Neural progenitor cell (in vitro differentiated cells): ENCODE measurements at regions not wholly inside any gene's neighbourhood (a gene's known extent, or its start where the extent isn't known, plus 50 kb on each side); places are given as distances from the start of the nearest gene placed in this dataset.

ENCODE experiments used
- DNase-seq: peaks from one replicate; pipeline ENCODE4 v3.0.0-alpha.2; 2016; ENCODE audit warnings: low spot score
- H2AFZ ChIP-seq: fragments of 200-600 bp; sonication (generic); replicated peaks from 2 replicates; pipeline ENCODE4 v1.6.1; 2016; ENCODE audit warnings: antibody characterized with exemption
- H3F3A ChIP-seq: fragments of 200-600 bp; sonication (generic); 2 replicates; pipeline ENCODE4 v1.6.1; 2016; ENCODE audit warnings: antibody characterized with exemption, low read depth
- H3K27ac ChIP-seq: fragments of 200-600 bp; sonication (generic); 2 replicates; pipeline ENCODE4 v1.5.1; 2016; ENCODE audit warnings: mild to moderate bottlenecking
- H3K27me3 ChIP-seq: fragments of 200-600 bp; sonication (generic); 2 replicates; pipeline ENCODE4 v1.6.1; 2016; ENCODE audit warnings: mild to moderate bottlenecking, moderate library complexity
- H3K36me3 ChIP-seq: fragments of 200-600 bp; sonication (generic); 2 replicates; pipeline ENCODE4 v1.5.1; 2016
- H3K4me1 ChIP-seq: fragments of 200-600 bp; sonication (generic); 2 replicates; pipeline ENCODE4 v1.6.1; 2016; ENCODE audit warnings: mixed run types
- H3K4me2 ChIP-seq: fragments of 200-600 bp; sonication (generic); 2 replicates; pipeline ENCODE4 v1.6.1; 2016
- H3K4me3 ChIP-seq: fragments of 200-600 bp; sonication (generic); 2 replicates; pipeline ENCODE4 v1.5.1; 2016
- H3K79me2 ChIP-seq: fragments of 200-600 bp; sonication (generic); 2 replicates; pipeline ENCODE4 v1.6.1; 2016; ENCODE audit warnings: low read depth
- H3K9ac ChIP-seq: fragments of 200-600 bp; sonication (generic); 2 replicates; pipeline ENCODE4 v1.6.1; 2016
- H3K9me3 ChIP-seq: fragments of 200-600 bp; sonication (generic); 2 replicates; pipeline ENCODE4 v1.5.1; 2016; ENCODE audit warnings: low read depth
- H4K20me1 ChIP-seq: fragments of 200-600 bp; sonication (generic); 2 replicates; pipeline ENCODE4 v1.6.1; 2016; ENCODE audit warnings: low read depth
- H3K27ac Mint-ChIP-seq: 3 replicates; pipeline ENCODE4 v1.8.0; 2021; ENCODE audit warnings: mixed read lengths
- H3K27me3 Mint-ChIP-seq: 2 replicates; pipeline ENCODE4 v1.8.0; 2022; ENCODE audit warnings: low read depth, mild to moderate bottlenecking, inconsistent platforms, moderate library complexity, mixed read lengths; ENCODE audit not compliant: insufficient read depth
- H3K36me3 Mint-ChIP-seq: 3 replicates; pipeline ENCODE4 v1.8.0; 2021; ENCODE audit warnings: mixed read lengths
- H3K4me1 Mint-ChIP-seq: 3 replicates; pipeline ENCODE4 v1.8.0; 2021; ENCODE audit warnings: mixed read lengths
- H3K4me3 Mint-ChIP-seq: 3 replicates; pipeline ENCODE4 v1.8.0; 2021; ENCODE audit warnings: mild to moderate bottlenecking, moderate library complexity, mixed read lengths
- H3K9me3 Mint-ChIP-seq: 3 replicates; pipeline ENCODE4 v1.8.0; 2020; ENCODE audit warnings: mixed read lengths
- CTCF ChIP-seq: fragments of 200-600 bp; sonication (generic); IDR thresholded peaks from 2 replicates; pipeline ENCODE4 v1.5.1; 2017; ENCODE audit warnings: antibody characterized with exemption, mild to moderate bottlenecking
- EZH2 ChIP-seq: fragments of 200-600 bp; sonication (generic); IDR thresholded peaks from 2 replicates; pipeline ENCODE4 v1.6.1; 2017; ENCODE audit warnings: antibody characterized with exemption, mild to moderate bottlenecking, moderate library complexity
- EZH2phosphoT487 ChIP-seq: fragments of 200-600 bp; sonication (generic); IDR thresholded peaks from 2 replicates; pipeline ENCODE4 v1.6.1; 2017; ENCODE audit warnings: antibody characterized with exemption

- H2AFZ ChIP-seq: no peak overlapping the region
- H3K4me1 ChIP-seq: no peaks in the 10 kb centered on the region
- DNase-seq: peak; percentile 30
- no peak overlapping the region for H3K4me3 ChIP-seq
- H3K36me3 Mint-ChIP-seq: no peaks in the 10 kb centered on the region
- no peak overlapping the region for H3K4me2 ChIP-seq
- H3K9ac ChIP-seq: no peak overlapping the region
- TF ChIP-seq CTCF (no peak), EZH2phosphoT487 (no peak), EZH2 (no peak)
- H3K27ac ChIP-seq: no peak overlapping the region
- no peaks in the 10 kb centered on the region for H3K36me3 ChIP-seq
- H3K4me1 Mint-ChIP-seq: peaks cover 7% of the 10 kb centered on the region
- H3K27me3 ChIP-seq: peaks cover 3% of the 10 kb centered on the region
- H3K9me3 Mint-ChIP-seq: peaks cover 14% of the 10 kb centered on the region
- no peaks in the 10 kb centered on the region for H3K79me2 ChIP-seq
- no peak overlapping the region for H3K4me3 Mint-ChIP-seq
- peaks cover 2% of the 10 kb centered on the region for H3K27me3 Mint-ChIP-seq
- no peaks in the 10 kb centered on the region for H4K20me1 ChIP-seq
- H3K9me3 ChIP-seq: no peaks in the 10 kb centered on the region
- no peaks in the 10 kb centered on the region for H3F3A ChIP-seq
- no peak overlapping the region for H3K27ac Mint-ChIP-seq
These were observed 107.9 kb upstream of the NXT1 start for GRCh38 chr20:23242556-23243180.

GRCh38 chr20:23242104-23242503 lies 108.5 kb upstream of the NXT1 start:
- Mint-ChIP-seq H3K36me3 (no peaks in the 10 kb centered on the region), H3K27ac (no peak overlapping the region), H3K9me3 (peaks cover 14% of the 10 kb centered on the region), H3K4me1 (peaks cover 7% of the 10 kb centered on the region), H3K4me3 (no peak overlapping the region), H3K27me3 (peaks cover 2% of the 10 kb centered on the region)
- Histone ChIP-seq H3K4me1 (no peaks in the 10 kb centered on the region), H2AFZ (no peak overlapping the region), H3F3A (no peaks in the 10 kb centered on the region), H3K79me2 (no peaks in the 10 kb centered on the region), H3K9me3 (no peaks in the 10 kb centered on the region), H3K27me3 (peaks cover 6% of the 10 kb centered on the region), H4K20me1 (no peaks in the 10 kb centered on the region), H3K27ac (no peak overlapping the region), H3K9ac (no peak overlapping the region), H3K36me3 (no peaks in the 10 kb centered on the region), H3K4me3 (no peak overlapping the region), H3K4me2 (no peak overlapping the region)
- TF ChIP-seq CTCF (no peak), EZH2 (no peak), EZH2phosphoT487 (no peak)
- no peak for DNase-seq

- Histone ChIP-seq H3K4me3 (no peak overlapping the region), H3K36me3 (no peaks in the 10 kb centered on the region), H3K4me2 (no peak overlapping the region), H3K9ac (no peak overlapping the region), H4K20me1 (no peaks in the 10 kb centered on the region), H3K27ac (no peak overlapping the region), H3K27me3 (peaks cover 12% of the 10 kb centered on the region), H3K4me1 (no peaks in the 10 kb centered on the region), H3F3A (no peaks in the 10 kb centered on the region), H3K79me2 (no peaks in the 10 kb centered on the region), H3K9me3 (no peaks in the 10 kb centered on the region), H2AFZ (no peak overlapping the region)
- Mint-ChIP-seq H3K4me3 (no peak overlapping the region), H3K9me3 (peaks cover 14% of the 10 kb centered on the region), H3K36me3 (no peaks in the 10 kb centered on the region), H3K27ac (no peak overlapping the region), H3K4me1 (no peaks in the 10 kb centered on the region), H3K27me3 (peaks cover 2% of the 10 kb centered on the region)
- TF ChIP-seq EZH2phosphoT487 (no peak), CTCF (no peak), EZH2 (no peak)
- DNase-seq: no peak
These were observed 109.2 kb upstream of the NXT1 start for GRCh38 chr20:23241416-23241815.
